Loucy (cell line): ENCODE measurements at regions not wholly inside any gene's neighbourhood (a gene's known extent, or its start where the extent isn't known, plus 50 kb on each side); places are given as distances from the start of the nearest gene placed in this dataset.

Experiments used
- H2AFZ ChIP-seq: fragments of 200-600 bp; sonication (generic); 2 replicates; pipeline ENCODE4 v1.6.0; 2016; ENCODE audit warnings: antibody characterized with exemption, mild to moderate bottlenecking, low read length, moderate library complexity
- H3F3A ChIP-seq: fragments of 200-600 bp; 2 replicates; pipeline ENCODE4 v1.6.0; 2016; ENCODE audit warnings: antibody characterized with exemption, low read depth, mild to moderate bottlenecking
- H3K27me3 ChIP-seq: fragments of 200-600 bp; sonication (generic); 2 replicates; pipeline ENCODE4 v1.6.1; 2014; ENCODE audit warnings: low read length, mild to moderate bottlenecking; ENCODE audit not compliant: insufficient read depth, poor library complexity, severe bottlenecking
- H3K36me3 ChIP-seq: fragments of 200-600 bp; sonication (generic); 2 replicates; pipeline ENCODE4 v1.6.1; 2016; ENCODE audit warnings: low read length; ENCODE audit not compliant: insufficient read depth
- H3K4me1 ChIP-seq: fragments of 200-600 bp; sonication (generic); 2 replicates; pipeline ENCODE4 v1.5.1; 2014; ENCODE audit warnings: low read length, mild to moderate bottlenecking; ENCODE audit not compliant: insufficient read depth, poor library complexity, severe bottlenecking
- H3K4me2 ChIP-seq: fragments of 200-600 bp; sonication (generic); 2 replicates; pipeline ENCODE4 v1.6.0; 2014; ENCODE audit warnings: antibody characterized with exemption, low read length, low read depth, mild to moderate bottlenecking; ENCODE audit not compliant: poor library complexity, severe bottlenecking
- H3K4me3 ChIP-seq: fragments of 200-600 bp; sonication (generic); 2 replicates; pipeline ENCODE4 v1.5.1; 2014; ENCODE audit warnings: low read length, mild to moderate bottlenecking, mixed read lengths; ENCODE audit not compliant: poor library complexity, severe bottlenecking
- H3K79me2 ChIP-seq: fragments of 200-600 bp; sonication (generic); 2 replicates; pipeline ENCODE4 v1.6.1; 2014; ENCODE audit warnings: low read length; ENCODE audit not compliant: insufficient read depth
- H3K9ac ChIP-seq: fragments of 200-600 bp; sonication (generic); 2 replicates; pipeline ENCODE4 v1.6.0; 2014; ENCODE audit warnings: mild to moderate bottlenecking, low read depth, low read length, moderate library complexity; ENCODE audit not compliant: poor library complexity, severe bottlenecking
- H3K9me2 ChIP-seq: fragments of 200-600 bp; sonication (generic); replicated peaks from 2 replicates; pipeline ENCODE4 v1.6.1; 2016; ENCODE audit warnings: low read depth, low read length, mixed read lengths
- H3K9me3 ChIP-seq: fragments of 200-600 bp; sonication (generic); 2 replicates; pipeline ENCODE4 v1.6.1; 2014; ENCODE audit warnings: mild to moderate bottlenecking, antibody characterized with exemption, low read length, low read depth; ENCODE audit not compliant: insufficient read depth
- H4K20me1 ChIP-seq: fragments of 200-600 bp; sonication (generic); 2 replicates; pipeline ENCODE4 v1.6.0; 2014; ENCODE audit warnings: antibody characterized with exemption, low read length, mild to moderate bottlenecking; ENCODE audit not compliant: insufficient read depth, poor library complexity, severe bottlenecking
- EZH2phosphoT487 ChIP-seq: fragments of 200-600 bp; IDR thresholded peaks from 2 replicates; pipeline ENCODE4 v1.6.1; 2018; ENCODE audit warnings: antibody characterized with exemption, mild to moderate bottlenecking, moderate library complexity, borderline replicate concordance
- TF ChIP-seq, protein P1 (sequence below): fragments of 200-600 bp; sonication (generic); conservative IDR thresholded peaks from 2 replicates; pipeline ENCODE4 v1.5.1; 2014; ENCODE audit warnings: mild to moderate bottlenecking, antibody characterized with exemption, low read length

DNA sequence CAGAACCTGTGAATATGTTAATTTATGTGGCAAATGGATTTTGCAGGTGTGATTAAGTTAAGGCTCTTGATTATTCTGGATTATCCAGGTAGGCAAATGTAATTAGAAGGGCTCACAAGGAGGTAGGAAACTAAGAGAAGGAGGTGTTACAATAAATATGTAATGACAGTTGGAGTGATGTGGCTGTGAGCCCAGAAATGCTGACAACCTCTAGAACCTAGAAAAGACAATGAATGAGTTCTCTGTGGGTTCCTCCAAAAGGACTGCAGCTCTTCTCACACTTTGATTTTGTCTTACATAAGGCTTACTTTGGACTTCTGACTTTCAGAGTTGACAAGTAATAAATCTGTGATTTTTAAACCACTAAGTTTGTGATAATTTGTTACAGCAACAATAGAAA lies 406.6 kb upstream of the EPHA7 start:
- Histone ChIP-seq H4K20me1 (no peaks in the 10 kb centered on the region), H3K9me2 (no peaks in the 10 kb centered on the region), H3K79me2 (no peaks in the 10 kb centered on the region), H3F3A (no peaks in the 10 kb centered on the region), H2AFZ (no peak overlapping the region), H3K36me3 (no peaks in the 10 kb centered on the region), H3K9ac (no peak overlapping the region), H3K4me3 (no peak overlapping the region), H3K27me3 (no peaks in the 10 kb centered on the region), H3K4me2 (no peak overlapping the region), H3K4me1 (no peaks in the 10 kb centered on the region), H3K9me3 (no peaks in the 10 kb centered on the region)
- TF ChIP-seq, protein P1, sequence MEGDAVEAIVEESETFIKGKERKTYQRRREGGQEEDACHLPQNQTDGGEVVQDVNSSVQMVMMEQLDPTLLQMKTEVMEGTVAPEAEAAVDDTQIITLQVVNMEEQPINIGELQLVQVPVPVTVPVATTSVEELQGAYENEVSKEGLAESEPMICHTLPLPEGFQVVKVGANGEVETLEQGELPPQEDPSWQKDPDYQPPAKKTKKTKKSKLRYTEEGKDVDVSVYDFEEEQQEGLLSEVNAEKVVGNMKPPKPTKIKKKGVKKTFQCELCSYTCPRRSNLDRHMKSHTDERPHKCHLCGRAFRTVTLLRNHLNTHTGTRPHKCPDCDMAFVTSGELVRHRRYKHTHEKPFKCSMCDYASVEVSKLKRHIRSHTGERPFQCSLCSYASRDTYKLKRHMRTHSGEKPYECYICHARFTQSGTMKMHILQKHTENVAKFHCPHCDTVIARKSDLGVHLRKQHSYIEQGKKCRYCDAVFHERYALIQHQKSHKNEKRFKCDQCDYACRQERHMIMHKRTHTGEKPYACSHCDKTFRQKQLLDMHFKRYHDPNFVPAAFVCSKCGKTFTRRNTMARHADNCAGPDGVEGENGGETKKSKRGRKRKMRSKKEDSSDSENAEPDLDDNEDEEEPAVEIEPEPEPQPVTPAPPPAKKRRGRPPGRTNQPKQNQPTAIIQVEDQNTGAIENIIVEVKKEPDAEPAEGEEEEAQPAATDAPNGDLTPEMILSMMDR: no peak
- TF ChIP-seq EZH2phosphoT487: no peak

DNA sequence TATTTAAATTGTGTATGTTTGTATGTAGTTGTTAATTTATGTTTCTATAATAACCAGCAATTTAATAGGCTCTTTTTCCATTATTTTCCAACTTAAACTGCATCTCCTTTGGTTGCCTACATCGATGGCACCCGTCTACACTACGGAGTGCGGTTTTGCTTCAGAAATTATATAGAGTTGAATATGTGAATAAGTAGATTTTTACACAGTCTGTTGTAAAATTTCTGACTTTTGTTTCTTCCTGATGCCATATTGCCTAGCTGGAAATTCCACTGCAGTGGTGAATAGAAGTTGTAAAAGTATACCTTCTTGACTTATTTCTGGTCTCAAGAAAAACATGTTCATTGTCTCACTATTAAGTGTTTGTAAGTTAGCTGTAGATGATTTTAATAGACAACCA lies 404.1 kb upstream of the EPHA7 start:
- no peak overlapping the region for H3K4me3 ChIP-seq
- no peaks in the 10 kb centered on the region for H3F3A ChIP-seq

DNA sequence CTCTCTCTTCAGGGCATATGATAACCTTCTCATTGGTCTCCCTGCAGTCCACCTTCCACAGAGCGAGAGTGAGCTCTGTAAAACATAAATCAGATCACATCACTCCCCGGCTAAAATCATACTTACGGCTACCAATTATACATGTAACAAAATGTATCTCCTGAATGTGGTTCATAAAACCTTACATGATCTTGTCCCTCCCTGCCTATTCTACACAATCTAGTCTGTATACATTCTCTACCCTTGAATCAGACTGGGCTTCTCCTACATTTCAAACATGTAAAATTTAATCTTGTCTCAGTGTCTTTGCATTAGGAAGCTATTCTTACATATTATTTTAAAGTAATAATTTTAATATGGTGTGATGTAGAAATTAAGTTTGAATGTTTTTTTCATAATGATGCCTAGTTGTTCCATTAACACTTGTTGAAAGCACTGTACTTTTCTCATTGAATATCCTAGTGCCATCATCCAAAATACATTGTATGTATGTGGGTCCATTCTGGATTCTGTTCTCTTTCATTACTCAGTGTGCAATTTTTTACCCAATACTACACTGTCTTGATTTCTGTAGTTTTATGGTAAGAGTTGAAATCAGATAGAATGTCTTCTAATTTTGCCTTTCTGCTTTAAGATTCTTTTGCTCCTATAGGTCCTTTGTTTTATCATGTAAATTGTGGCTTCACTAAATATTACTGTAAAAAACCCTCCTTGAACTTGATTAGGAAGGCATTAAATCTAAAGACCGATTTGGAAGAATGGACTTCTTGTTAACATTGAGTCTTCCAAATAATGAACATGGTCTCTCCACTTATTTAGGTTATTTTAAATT lies 403.3 kb upstream of the EPHA7 start:
- Histone ChIP-seq H3K4me3 (no peak overlapping the region), H3F3A (no peaks in the 10 kb centered on the region), H4K20me1 (no peaks in the 10 kb centered on the region), H3K79me2 (no peaks in the 10 kb centered on the region), H3K27me3 (no peaks in the 10 kb centered on the region), H3K9me2 (no peaks in the 10 kb centered on the region), H3K36me3 (no peaks in the 10 kb centered on the region), H2AFZ (no peak overlapping the region), H3K4me2 (no peak overlapping the region), H3K4me1 (no peaks in the 10 kb centered on the region), H3K9me3 (no peaks in the 10 kb centered on the region), H3K9ac (no peak overlapping the region)
- TF ChIP-seq, protein P1: no peak
- TF ChIP-seq EZH2phosphoT487: no peak

More for the DNA sequence above, 404.1 kb upstream of the EPHA7 start:
- Histone ChIP-seq H2AFZ (no peak overlapping the region), H3K27me3 (no peaks in the 10 kb centered on the region), H3K4me2 (no peak overlapping the region), H4K20me1 (no peaks in the 10 kb centered on the region), H3K4me1 (no peaks in the 10 kb centered on the region), H3K9me2 (no peaks in the 10 kb centered on the region), H3K36me3 (no peaks in the 10 kb centered on the region), H3K9me3 (no peaks in the 10 kb centered on the region), H3K79me2 (no peaks in the 10 kb centered on the region), H3K9ac (no peak overlapping the region)
- TF ChIP-seq EZH2phosphoT487: no peak
- TF ChIP-seq, protein P1: no peak
